B cell (primary cell): ENCODE measurements at regions not wholly inside any gene's neighbourhood (a gene's known extent, or its start where the extent isn't known, plus 50 kb on each side); places are given as distances from the start of the nearest gene placed in this dataset.

Source experiments
- ATAC-seq: fragments of 200-7000 bp; cut with Tn5 transposase; one replicate; pipeline ENCODE4 v1.10.0; 2021; ENCODE audit warnings: low read depth, mild to moderate bottlenecking, moderate number of reproducible peaks, moderate library complexity
- CTCF ChIA-PET: fragments of 350-600 bp; sonication (Branson Sonifier 250); formaldehyde crosslinking; loops from one replicate; lab custom pipeline; 2021; ENCODE audit warnings: antibody characterized with exemption, inconsistent platforms; lab: Charles Lee
- POLR2A ChIA-PET: fragments of 350-600 bp; sonication (Branson Sonifier 250); formaldehyde crosslinking; loops from one replicate; lab custom pipeline; 2021; ENCODE audit warnings: antibody characterized with exemption; lab: Charles Lee
- DNase-seq: peaks from one replicate; pipeline ENCODE4 v3.0.0; 2013
- H2AFZ ChIP-seq: 2 replicates; pipeline ENCODE4 v1.6.1; 2012; ENCODE audit warnings: mild to moderate bottlenecking, low read depth, low read length; ENCODE audit not compliant: insufficient read depth, poor library complexity, severe bottlenecking
- H3K27ac ChIP-seq, 2 donors: 1 replicate in 1 of 2; 2 replicates in 1 of 2; pipeline ENCODE4 v1.5.1; 2012 to 2013; ENCODE audit warnings: low read length in 2 of 2, mild to moderate bottlenecking in 2 of 2, moderate library complexity in 1 of 2
- H3K27me3 ChIP-seq, 4 experiments: fragments of 200-600 bp in 1 of 4; sonication (generic) in 1 of 4; replicated peaks in 1 of 4; 1 replicate in 2 of 4; 2 replicates in 2 of 4; pipeline versions ENCODE4 v1.6.1 to v1.7.0; 2013 to 2016; ENCODE audit warnings: low read length in 3 of 4, mild to moderate bottlenecking in 2 of 4, mixed read lengths in 1 of 4, moderate library complexity in 1 of 4; ENCODE audit not compliant: insufficient read depth in 4 of 4, control insufficient read depth in 3 of 4; ENCODE audit errors: control extremely low read depth in 1 of 4
- H3K36me3 ChIP-seq, 2 experiments: replicated peaks in 1 of 2; 1 replicate in 1 of 2; 2 replicates in 1 of 2; pipeline versions ENCODE4 v1.6.1 to v1.7.1; 2013; ENCODE audit warnings: low read length in 1 of 2; ENCODE audit not compliant: insufficient read depth in 2 of 2, control insufficient read depth in 1 of 2; ENCODE audit errors: control extremely low read depth in 1 of 2, extremely low read depth in 1 of 2
- H3K4me1 ChIP-seq, 2 donors: fragments of 200-600 bp in 1 of 2; sonication (generic) in 1 of 2; 1 replicate in 1 of 2; 2 replicates in 1 of 2; pipeline versions ENCODE4 v1.5.1 to v1.6.1; 2013 to 2017; ENCODE audit warnings: low read length in 2 of 2; ENCODE audit not compliant: control insufficient read depth in 2 of 2, insufficient read depth in 2 of 2
- H3K4me2 ChIP-seq: replicated peaks from 2 replicates; pipeline ENCODE3; 2012; ENCODE audit warnings: mild to moderate bottlenecking, low read depth, low read length; ENCODE audit not compliant: poor library complexity, severe bottlenecking
- H3K4me3 ChIP-seq, 5 experiments: fragments of 200-600 bp in 1 of 5; sonication (generic) in 1 of 5; 1 replicate in 3 of 5; 2 replicates in 2 of 5; pipeline versions ENCODE4 v1.5.1 to v1.7.0; 2011 to 2016; ENCODE audit warnings: low read length in 4 of 5, mild to moderate bottlenecking in 4 of 5, low read depth in 2 of 5, control low read depth in 1 of 5, moderate library complexity in 1 of 5; ENCODE audit not compliant: insufficient read depth in 1 of 5; ENCODE audit errors: control extremely low read depth in 1 of 5, extremely low read depth in 1 of 5
- H3K79me2 ChIP-seq: fragments of 200-600 bp; sonication (generic); one replicate; pipeline ENCODE4 v1.6.0; 2016; ENCODE audit warnings: low read length; ENCODE audit not compliant: control insufficient read depth, insufficient read depth
- H3K9ac ChIP-seq: fragments of 200-600 bp; sonication (generic); 2 replicates; pipeline ENCODE4 v1.6.1; 2017; ENCODE audit warnings: mild to moderate bottlenecking, low read length, moderate library complexity
- H3K9me3 ChIP-seq, 3 donors: one replicate each; pipeline versions ENCODE4 v1.6.1 to v1.7.1; 2013; ENCODE audit warnings: low read length in 2 of 3; ENCODE audit not compliant: control insufficient read depth in 2 of 3, insufficient read depth in 1 of 3; ENCODE audit errors: control extremely low read depth in 1 of 3
- H4K20me1 ChIP-seq: 2 replicates; pipeline ENCODE4 v1.6.0; 2012; ENCODE audit warnings: mild to moderate bottlenecking, low read length; ENCODE audit not compliant: insufficient read depth, control insufficient read depth, poor library complexity, severe bottlenecking
- H3K27ac Mint-ChIP-seq: one replicate; pipeline ENCODE4 v1.8.0; 2021; ENCODE audit warnings: mixed read lengths
- H3K27me3 Mint-ChIP-seq: one replicate; pipeline ENCODE4 v1.8.0; 2021; ENCODE audit warnings: mixed read lengths
- H3K4me1 Mint-ChIP-seq: one replicate; pipeline ENCODE4 v1.8.0; 2021; ENCODE audit warnings: mixed read lengths
- H3K4me3 Mint-ChIP-seq: one replicate; pipeline ENCODE4 v1.8.0; 2021; ENCODE audit warnings: mixed read lengths
- H3K9me3 Mint-ChIP-seq: one replicate; pipeline ENCODE4 v1.8.0; 2022; ENCODE audit warnings: mixed read lengths; ENCODE audit not compliant: insufficient read depth
- EZH2 ChIP-seq: IDR thresholded peaks from 2 replicates; pipeline ENCODE4 v1.6.1; 2012; ENCODE audit warnings: borderline replicate concordance, low read depth, mild to moderate bottlenecking, moderate library complexity, low read length; ENCODE audit not compliant: insufficient read depth, poor library complexity, severe bottlenecking
- WGBS: methylation state at CpG from one replicate; pipeline ENCODE4 v1.1.5; 2013; ENCODE audit warnings: missing lambda C conversion rate; ENCODE audit not compliant: insufficient coverage; 5-methylcytosine and 5-hydroxymethylcytosine counted together
- intact Hi-C: fragments of 100-400 bp; cut with micrococcal nuclease; formaldehyde crosslinking; loops from one replicate; pipeline ENCODE4 v1.10.0; 2022
- TF ChIP-seq, protein P1 (sequence below): fragments of 200-600 bp; IDR thresholded peaks from one replicate; pipeline ENCODE4 v1.8.0; 2022; ENCODE audit warnings: antibody characterized with exemption, mild to moderate bottlenecking

DNA sequence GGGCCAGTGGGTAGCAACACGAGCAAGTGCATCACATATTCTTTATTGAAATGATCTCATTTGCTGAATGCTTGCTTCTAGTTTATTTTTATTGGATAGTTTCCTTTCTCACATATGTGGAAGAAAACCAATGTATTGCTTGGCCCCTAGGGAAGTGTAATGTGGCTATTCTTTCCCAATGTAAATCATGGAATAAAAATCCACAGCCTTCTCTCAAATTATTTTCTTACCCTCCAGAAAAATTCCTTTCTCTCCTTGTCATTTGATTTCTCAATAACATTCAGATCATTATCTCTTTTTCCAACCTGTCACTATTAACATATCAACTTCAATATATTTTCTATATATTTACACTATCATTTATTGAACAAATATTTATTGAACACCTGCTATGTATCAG, 51.9 kb upstream of the PTPRK start:
- Histone ChIP-seq H3K4me2 (no peak overlapping the region), H3K9me3 (peaks cover 0 to 3% (median 0%) of the 10 kb centered on the region in 3 donors), H4K20me1 (no peaks in the 10 kb centered on the region), H3K4me3 (no peak overlapping the region), H3K27me3 (no peaks in the 10 kb centered on the region), H3K4me1 (no peaks in the 10 kb centered on the region), H3K79me2 (no peaks in the 10 kb centered on the region), H3K36me3 (no peaks in the 10 kb centered on the region), H3K27ac (no peak overlapping the region), H3K9ac (no peak overlapping the region), H2AFZ (no peak overlapping the region)
- no CpG with 5 or more reads among the region's 1 CpG for WGBS
- H3K4me1 Mint-ChIP-seq: no peaks in the 10 kb centered on the region
- no peaks in the 10 kb centered on the region for H3K9me3 Mint-ChIP-seq
- no peaks in the 10 kb centered on the region for H3K27me3 Mint-ChIP-seq
- no peak overlapping the region for H3K27ac Mint-ChIP-seq
- DNase-seq (no peak), ATAC-seq (no peak)
- no peak for TF ChIP-seq EZH2
- TF ChIP-seq, protein P1, sequence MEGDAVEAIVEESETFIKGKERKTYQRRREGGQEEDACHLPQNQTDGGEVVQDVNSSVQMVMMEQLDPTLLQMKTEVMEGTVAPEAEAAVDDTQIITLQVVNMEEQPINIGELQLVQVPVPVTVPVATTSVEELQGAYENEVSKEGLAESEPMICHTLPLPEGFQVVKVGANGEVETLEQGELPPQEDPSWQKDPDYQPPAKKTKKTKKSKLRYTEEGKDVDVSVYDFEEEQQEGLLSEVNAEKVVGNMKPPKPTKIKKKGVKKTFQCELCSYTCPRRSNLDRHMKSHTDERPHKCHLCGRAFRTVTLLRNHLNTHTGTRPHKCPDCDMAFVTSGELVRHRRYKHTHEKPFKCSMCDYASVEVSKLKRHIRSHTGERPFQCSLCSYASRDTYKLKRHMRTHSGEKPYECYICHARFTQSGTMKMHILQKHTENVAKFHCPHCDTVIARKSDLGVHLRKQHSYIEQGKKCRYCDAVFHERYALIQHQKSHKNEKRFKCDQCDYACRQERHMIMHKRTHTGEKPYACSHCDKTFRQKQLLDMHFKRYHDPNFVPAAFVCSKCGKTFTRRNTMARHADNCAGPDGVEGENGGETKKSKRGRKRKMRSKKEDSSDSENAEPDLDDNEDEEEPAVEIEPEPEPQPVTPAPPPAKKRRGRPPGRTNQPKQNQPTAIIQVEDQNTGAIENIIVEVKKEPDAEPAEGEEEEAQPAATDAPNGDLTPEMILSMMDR: no peak
- ChIA-PET POLR2A (no interaction called here), CTCF (no interaction called here)
- H3K4me3 Mint-ChIP-seq: no peak overlapping the region
- intact Hi-C loops: no loop called here

DNA sequence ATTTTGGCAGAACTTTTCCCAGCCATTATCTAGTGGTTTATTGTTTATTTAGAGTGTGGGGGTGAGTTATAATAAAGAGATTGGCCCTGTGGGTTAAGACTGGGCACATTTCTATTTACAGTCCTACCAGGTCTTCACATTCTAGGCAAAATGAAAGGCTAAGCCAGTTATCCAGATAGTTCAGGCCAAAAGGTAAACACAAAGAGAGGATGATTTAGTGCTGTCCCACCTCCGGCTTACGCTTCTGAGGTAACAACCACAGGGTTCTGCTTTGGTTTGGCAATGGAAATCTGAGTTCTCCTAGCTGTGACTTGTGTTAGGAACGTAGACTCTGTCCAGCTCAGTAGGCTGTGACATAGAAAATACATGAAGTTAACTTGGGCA, 50.3 kb upstream of the PTPRK start:
- no peak for TF ChIP-seq EZH2
- TF ChIP-seq, protein P1: no peak
- Histone ChIP-seq H3K79me2 (no peaks in the 10 kb centered on the region), H3K9me3 (peaks cover 0 to 3% (median 0%) of the 10 kb centered on the region in 3 donors), H3K4me3 (no peak overlapping the region), H3K36me3 (no peaks in the 10 kb centered on the region), H3K4me2 (no peak overlapping the region), H3K4me1 (no peaks in the 10 kb centered on the region), H3K27me3 (no peaks in the 10 kb centered on the region), H4K20me1 (no peaks in the 10 kb centered on the region), H3K9ac (no peak overlapping the region), H2AFZ (no peak overlapping the region), H3K27ac (no peak overlapping the region)
- Mint-ChIP-seq H3K27ac (no peak overlapping the region), H3K4me1 (no peaks in the 10 kb centered on the region), H3K27me3 (no peaks in the 10 kb centered on the region), H3K4me3 (no peak overlapping the region), H3K9me3 (no peaks in the 10 kb centered on the region)
- WGBS: 95% methylated on average over 2 of the region's 3 CpGs
- intact Hi-C loops: no loop called here
- DNase-seq (no peak), ATAC-seq (no peak)
- ChIA-PET CTCF (no interaction called here), POLR2A (no interaction called here)
